HG03103 (cell line): ENCODE measurements at regions not wholly inside any gene's neighbourhood (a gene's known extent, or its start where the extent isn't known, plus 50 kb on each side); places are given as distances from the start of the nearest gene placed in this dataset.

ENCODE experiments used
- ATAC-seq: cut with Tn5 transposase; IDR thresholded peaks from one replicate; pipeline ENCODE4 v1.9.1; 2021; ENCODE audit warnings: low read depth; ENCODE audit not compliant: unreplicated experiment

DNA sequence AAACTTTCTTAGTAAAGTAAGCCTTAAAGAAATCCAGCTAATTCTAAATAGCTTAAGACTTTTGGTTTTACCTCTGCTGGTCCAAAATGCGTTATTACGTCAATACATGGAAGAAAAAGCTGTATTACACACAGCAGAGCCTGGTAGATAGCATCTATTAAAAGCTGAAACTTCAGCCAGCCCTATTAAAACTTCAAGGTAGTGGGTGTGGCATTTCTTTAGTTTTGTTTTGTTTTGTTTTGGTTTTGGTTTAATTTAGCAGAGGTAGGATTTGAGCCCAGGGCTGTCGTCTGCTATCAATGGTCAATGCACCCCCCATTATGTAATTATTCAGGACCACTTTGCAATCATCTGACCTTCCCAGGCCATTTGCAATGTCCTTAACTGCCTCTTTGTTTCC, 318.4 kb upstream of the MAF start:
- no peak for ATAC-seq

DNA sequence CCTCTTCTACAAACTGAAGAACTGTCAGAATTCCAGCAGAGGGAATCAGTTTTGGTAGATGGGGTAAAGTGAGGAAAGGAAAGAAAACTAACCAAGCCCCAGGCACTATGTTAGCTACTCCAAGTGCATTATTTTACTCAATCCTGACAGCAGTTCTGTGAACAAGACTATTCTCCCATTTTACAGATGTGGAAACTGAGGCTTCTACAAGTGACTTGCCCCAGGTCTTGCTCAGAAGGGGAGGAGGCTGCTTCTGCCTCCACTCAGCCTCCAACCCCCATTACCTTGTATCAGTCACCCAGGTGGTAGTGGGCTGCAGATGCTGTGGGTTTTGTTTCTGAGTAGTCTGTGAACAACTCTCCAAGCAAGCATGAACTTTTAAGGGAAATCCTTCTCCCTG, 315.2 kb upstream of the MAF start:
- ATAC-seq, result no peak

- ATAC-seq, result no peak
Observed at GRCh38 chr16:79914961-79915720, 314.6 kb upstream of the MAF start.

DNA sequence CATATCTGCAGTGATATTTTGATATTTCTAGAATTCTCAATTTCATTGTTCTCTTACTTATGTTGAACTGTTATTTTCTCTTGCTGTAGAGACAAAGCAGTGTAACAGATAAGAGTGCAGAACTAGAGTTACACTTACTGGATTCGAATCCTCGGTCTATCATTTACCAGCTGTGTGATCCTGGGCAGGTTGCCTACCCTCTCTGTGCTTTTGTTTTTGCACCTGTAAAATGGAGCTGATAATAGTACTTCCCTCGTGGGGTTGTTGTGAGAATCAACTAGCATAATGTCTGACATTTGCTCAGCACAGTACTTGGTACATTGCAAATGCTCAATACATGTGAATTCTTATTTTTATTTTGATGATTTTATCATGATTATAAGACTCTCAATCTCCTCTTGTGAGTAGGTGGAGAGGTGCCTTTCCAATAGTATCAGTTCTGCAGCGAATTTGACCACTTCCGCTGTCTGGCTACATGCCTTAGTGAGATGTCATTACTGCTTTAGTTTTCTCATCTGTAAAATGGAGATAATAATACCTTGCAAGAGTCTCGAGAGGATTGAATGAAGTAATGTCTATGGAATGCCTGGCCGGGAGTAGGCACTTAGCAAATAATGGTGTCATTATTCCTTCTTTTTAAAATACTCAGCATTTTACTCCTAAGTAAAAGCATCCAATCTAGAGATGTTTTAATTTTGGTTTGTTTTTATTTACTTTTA, 312.2 kb upstream of the MAF start:
- no peak for ATAC-seq

DNA sequence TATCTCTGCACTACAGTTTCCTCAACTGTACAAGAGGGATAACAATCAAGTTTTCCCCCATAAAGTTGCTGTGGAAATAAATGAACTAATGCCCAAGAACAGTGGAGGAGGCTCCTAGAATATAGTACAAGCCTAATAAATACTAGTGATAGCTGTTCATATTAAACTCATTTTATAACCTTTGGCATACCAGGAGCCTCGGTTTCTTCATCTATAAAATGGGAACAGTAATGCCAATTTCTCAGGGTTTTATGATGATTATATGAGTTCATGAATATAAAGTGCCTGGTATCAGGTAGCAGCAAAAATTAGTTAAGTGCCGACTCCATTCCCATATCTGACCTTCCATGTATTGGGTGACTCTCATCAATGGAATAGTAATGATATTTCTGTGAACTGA, 311.1 kb upstream of the MAF start:
- ATAC-seq, result no peak

DNA sequence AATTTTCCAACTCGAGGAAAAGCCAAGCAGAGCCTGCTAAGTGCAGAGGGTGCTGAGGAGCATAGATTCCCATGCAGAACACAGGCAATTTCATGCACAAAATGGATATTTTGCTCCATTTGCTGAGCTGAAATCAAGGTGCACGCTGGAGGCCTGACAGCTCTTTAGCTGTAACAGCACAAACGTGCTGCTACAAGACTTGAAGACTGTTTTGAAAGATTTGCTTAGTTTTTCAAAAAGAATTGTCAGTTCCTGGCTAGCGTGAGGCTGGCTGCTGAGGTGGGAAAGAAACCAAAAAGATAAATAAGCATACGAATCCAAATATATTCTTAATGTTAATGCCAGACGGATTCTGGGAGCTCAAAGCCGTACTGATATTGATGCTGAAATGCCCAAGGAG, 309.0 kb upstream of the MAF start:
- no peak for ATAC-seq

GRCh38 chr16:79903471-79903870, 302.9 kb upstream of the MAF start:
- no peak for ATAC-seq

DNA sequence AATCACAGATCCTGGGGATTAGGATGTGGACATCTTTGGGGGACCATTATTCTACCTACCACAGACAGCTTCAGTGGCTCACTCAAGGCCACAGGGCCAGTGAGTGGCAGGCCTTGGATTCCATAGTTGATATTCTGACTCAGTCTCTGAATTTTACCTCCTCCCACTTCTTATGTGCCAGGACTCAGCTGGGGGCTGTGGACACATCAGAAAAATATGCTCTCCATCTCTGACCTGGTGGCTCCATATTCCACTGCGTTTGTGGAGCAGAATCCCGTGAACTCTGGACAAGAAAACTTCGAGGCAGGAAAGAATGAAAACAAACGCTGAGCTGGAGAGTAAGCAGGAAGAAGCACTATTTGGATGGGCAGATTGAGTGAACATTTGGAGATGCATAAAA, 301.8 kb upstream of the MAF start:
- no peak for ATAC-seq

DNA sequence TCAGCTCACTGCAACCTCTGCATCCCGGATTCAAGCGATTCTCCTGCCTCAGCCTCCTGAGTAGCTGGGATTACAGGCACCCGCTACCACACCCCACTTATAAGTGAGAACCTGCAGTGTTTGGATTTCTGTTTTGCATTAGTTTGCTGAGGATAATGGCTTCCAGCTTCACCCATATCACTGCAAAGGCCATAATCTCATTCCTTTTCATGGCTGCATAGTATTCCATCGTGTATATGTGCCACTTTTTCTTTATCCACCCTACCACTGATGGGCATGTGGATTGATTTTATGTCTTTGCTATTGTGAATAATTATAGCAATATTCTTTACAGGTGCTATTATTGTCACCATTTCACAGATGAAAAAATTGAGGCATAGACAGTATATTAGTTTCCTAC, 301.0 kb upstream of the MAF start:
- ATAC-seq, result no peak

DNA sequence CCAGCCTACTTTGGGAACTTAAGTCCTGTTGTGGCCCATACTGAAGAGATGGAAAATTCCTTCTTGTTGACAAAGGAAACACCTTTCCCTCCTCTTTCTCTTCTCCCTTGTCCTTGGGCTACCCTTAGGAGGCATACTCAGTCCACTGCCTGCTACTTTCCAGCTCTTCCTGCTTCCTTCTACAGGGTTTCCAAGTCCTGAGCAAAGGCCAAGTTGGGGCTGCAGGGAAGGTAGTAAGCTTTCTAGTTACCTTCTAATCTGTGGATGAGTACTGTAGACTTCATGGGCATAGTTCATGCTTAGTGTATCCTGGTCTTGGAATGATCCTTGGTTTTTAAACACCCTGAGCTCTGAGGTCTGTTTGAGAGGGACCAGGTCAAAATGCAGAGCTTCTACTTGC, 299.2 kb upstream of the MAF start:
- no peak for ATAC-seq

DNA sequence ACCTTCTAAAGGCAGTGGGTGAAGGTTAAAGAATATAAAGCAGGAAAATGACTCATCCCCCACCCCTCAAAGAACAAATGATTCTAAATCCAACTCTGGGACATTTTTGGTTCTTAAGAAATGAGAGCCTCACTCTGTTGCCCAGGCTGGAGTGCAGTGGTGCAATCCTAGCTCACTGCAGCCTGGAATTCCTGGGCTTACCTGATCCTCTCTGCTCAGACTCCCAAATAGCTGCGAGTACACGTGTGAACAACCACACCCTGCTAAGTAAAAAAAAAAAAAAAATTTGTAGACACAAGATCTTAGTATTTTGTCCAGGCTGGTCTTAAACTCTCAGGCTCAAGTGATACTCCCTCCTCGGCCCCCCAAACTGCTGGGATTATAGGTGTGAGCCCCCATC, 298.8 kb upstream of the MAF start:
- no peak for ATAC-seq

- no peak for ATAC-seq
Observed at GRCh38 chr16:79898703-79899102, 298.2 kb upstream of the MAF start.

DNA sequence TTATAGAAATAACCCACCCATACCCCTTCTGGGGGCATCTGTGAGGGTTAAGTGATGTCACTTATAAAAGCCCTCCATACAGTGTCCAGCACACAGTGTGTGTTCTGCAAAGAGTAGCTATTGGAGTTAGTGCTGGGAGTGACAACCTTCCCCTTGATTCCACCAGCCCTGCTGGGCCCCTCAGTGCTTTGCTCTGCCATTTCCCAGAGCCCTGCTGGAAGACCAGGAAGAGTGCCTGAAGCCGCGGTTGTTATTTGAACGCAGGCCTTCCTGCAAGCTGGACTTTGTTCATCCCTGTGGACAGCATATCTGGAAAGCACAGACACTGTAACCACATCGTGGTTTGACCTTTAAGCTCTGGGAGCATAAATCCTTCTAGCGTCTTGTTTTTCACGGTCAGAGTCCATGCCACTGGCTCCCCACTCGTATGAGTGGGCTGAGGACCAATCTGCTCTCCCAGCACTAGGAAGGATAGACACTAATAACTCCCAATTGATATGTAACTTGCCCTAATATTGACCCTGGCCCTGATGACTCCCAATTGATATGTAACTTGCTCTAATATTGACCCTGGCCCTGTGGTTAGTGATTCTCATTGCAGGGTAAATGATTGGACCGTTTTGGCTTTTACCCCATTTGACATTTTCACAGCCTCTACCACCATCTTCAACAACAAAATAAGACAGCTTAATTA, 297.1 kb upstream of the MAF start:
- ATAC-seq, result no peak

DNA sequence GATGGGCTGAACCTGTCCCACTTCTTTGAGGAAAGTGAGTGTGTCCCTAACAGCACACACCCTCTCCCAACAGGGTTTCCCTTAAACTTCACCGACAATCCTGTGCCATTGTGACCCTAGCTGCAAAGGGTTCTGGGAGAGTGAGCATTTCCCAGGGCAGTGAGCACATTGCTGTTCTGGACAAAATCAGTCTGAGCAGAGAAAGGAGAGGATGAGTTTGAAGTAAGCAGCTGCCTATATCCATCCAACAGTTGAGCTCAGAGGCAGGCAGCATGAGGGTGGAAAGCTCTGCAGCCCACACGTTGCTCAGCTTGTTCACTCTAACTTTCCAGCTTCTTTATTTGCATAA, 296.5 kb upstream of the MAF start:
- no peak for ATAC-seq

DNA sequence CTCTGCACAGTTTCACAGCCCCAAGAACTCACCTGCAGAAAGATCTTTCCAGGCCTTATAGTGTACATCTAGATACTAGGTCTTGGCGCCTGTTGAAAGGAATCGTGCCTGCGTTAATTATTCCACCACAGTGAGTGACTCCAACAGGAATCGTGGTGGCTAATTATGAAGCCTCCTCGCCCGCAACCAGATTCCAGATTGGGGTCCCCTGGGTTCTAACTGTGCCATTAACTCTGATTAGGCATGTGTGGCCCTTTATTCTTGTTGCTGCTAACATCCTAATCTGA, 295.3 kb upstream of the MAF start:
- no peak for ATAC-seq

GRCh38 chr16:79895053-79895916, 294.7 kb upstream of the MAF start:
- no peak for ATAC-seq

- no peak for ATAC-seq
Observed at GRCh38 chr16:79893445-79893844, 292.9 kb upstream of the MAF start.

- no peak for ATAC-seq
Observed at GRCh38 chr16:79892278-79892677, 291.7 kb upstream of the MAF start.

DNA sequence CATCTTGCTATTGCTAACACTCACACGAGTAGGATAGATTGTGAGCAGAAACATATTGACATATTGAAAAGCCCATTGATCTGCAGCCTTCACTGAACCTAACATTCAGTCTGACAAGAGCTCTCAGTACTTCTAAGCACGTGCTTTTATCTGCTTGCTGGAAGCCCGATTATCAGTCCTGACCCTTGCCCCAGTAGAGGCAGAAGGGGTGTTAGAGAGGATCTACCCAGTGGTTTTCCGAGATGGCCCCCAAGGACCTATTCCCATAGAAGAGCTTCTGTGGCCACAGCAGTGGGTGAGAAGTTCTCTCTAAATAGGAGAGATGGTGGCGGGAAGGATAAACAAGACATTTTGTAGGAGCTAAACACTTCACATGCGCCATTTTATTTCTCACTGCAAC, 290.9 kb upstream of the MAF start:
- ATAC-seq, result no peak

GRCh38 chr16:79887541-79888540, 287.3 kb upstream of the MAF start:
- no peak for ATAC-seq
